Superior temporal gyrus (tissue), 1 donor: ENCODE measurements at regions not wholly inside any gene's neighbourhood (a gene's known extent, or its start where the extent isn't known, plus 50 kb on each side); places are given as distances from the start of the nearest gene placed in this dataset.
A peak's percentile ranks its signal among the peaks of the same experiment; 100 is the strongest.

ENCODE experiments used
- DNase-seq: peaks from one replicate; pipeline ENCODE4 v3.0.0-alpha.2; 2016; ENCODE audit errors: extremely low spot score

GRCh38 chr4:18401868-18402267 lies 380.3 kb upstream of the LCORL start:
- DNase-seq: no peak

DNA sequence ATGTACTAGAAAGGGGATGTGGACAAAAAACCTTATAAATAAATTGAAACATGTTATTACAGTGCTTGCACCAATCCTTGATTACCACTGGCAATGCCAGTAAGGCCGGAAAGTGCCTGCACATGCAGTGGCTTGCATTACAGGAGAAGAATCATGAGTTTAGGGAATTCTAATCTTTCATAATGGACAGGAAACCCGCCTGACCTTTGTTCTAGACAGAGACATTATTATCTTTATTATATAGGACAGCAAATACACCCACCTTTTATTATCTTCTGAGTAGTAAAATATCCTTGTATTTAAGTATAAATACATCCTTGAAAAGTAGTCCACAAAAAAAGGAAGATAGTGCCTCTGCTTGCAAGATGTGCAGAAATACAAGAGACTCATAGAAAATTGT lies 379.9 kb upstream of the LCORL start:
- no peak for DNase-seq

- DNase-seq: no peak
These were observed 377.1 kb upstream of the LCORL start for GRCh38 chr4:18398661-18399060.

GRCh38 chr4:18397681-18398390 lies 376.3 kb upstream of the LCORL start:
- no peak for DNase-seq

- no peak for DNase-seq
These were observed 373.1 kb upstream of the LCORL start for GRCh38 chr4:18394656-18395055.

DNA sequence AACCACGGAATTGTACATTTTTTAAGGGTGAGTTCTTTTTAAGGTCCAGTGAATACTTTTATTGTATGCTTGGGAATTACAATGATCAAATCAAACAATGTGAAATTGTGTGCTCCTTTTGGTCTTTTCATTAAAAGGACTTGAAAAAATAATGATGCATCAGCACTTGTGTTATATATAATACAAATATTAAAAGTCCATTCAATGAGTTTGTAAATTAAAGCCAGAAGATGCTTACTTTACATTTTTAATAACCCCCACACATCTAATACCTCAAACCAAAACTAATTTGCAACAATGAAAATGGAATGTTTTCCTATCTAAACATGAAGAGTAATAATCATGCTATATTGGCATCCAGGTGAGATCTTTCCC lies 369.8 kb upstream of the LCORL start:
- DNase-seq: no peak

DNA sequence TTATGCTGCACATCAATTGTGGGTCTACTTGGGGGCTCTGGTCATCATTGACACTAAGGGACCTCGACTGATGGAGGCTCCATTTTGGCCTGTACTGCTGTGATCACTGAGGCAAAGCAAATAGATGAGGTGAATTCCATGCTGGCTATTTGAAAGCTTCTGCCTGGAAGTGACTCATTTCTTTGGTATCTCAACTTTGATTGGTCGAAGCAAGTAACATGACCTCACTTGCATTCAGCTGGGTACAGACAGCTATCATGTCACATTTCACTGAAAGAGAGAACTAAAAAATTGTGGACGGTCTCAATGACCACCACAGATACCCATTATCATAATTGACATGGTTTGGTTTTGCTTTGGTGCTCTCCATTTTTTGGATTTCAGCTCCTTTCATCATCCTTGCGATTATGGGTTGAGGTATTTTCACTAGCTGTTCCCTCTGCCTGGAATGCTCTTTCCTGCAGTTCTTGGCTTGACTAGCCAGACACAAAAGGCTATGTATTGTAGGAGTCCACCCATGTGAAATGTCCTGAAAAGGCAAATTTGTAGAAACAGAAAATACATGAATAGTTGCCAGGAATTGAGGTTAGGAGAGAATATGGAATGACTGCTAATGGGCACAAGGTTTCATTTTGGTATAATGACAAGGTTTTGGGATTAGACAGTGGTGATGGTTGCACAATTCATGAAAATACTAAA lies 369.2 kb upstream of the LCORL start:
- DNase-seq: no peak

GRCh38 chr4:18389115-18389514 lies 367.6 kb upstream of the LCORL start:
- no peak for DNase-seq

DNA sequence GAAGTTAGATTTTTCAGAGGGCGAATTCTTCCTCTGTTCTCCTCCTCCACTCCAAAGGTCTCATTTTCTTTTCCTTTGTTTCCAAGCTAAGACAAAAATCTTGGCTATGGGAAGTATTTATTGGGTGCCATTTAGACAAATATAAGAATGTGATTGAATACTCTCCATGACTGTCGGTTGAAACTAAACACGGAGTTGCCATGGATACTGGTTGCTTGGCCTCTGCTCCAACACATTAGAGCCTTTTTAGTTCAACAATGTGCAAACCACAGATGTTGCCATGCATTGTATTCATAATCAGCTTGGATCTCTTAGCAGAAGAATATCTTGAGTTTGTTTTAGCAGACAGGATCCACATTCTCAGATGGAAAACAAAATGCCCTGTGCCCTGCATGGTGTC lies 366.5 kb upstream of the LCORL start:
- DNase-seq: no peak

DNA sequence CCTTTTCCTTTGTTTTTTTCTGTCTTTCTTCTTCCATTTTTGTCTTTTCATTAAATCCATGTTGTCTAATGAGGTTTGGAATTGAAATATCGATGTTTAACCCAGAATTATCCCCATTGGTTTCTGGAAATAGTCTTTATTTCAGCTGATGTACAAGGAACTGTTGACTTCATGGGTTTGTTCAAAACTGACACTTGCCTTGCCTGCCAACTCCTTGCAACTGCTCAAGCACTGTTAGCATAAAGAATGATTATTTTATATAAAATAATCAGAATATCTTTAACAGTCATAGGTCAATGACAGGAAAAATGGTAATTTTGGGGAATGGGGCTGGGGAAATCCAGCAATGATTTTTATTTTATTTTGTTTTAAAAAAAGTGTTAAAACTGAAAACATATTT lies 359.6 kb upstream of the LCORL start:
- no peak for DNase-seq

DNA sequence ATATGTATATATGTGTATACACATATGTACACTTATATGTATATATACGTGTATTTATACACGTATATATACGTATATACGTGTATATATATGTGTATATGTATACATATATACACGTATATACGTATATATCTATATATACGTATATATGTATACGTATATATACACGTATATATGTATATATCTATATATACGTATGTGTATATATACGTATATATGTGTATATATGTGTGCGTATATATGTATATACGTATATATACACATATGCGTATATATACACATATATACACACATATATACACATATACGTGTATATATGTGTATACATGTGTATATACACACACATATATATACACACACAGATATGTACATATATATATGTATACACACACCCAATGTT lies 348.0 kb upstream of the LCORL start:
- DNase-seq: no peak

GRCh38 chr4:18366892-18367291 lies 345.3 kb upstream of the LCORL start:
- DNase-seq: no peak

DNA sequence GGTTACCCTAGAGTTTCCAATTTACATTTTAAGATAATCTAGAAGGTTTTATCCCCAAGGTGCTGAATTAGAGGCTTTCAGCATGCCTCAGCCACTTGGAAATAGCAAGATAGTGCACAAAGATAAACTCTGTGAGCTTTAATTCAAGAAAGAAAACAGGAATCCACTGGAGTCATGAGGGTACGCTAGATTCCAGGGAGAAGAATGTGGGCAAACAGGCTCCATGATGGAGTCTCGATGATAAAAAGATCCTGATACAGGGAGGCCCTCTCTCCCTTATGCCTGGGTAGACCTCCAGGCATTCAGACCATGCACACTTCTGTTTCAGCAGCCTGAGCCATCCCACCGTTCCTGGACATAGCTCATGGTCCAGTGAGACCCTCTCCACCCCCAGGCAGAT lies 344.6 kb upstream of the LCORL start:
- DNase-seq: no peak

DNA sequence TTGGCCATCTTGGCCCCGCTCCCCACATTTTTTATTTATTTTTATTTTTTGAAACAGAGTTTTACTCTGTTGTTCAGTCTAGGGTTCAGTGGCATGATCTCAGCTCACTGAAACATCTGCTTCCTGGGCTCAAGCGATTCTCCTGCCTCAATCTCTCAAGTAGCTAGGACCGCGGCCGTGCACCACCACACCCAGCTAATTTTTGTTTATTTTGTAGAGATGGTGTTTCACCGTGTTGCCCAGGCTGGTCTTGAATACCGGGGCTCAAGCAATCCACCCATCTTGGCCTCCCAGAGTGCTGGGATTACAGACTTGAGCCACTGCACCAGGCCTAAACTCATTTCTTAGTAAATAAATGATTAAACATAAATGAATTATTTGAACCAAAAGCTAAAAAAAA lies 322.0 kb upstream of the LCORL start:
- DNase-seq: no peak

- no peak for DNase-seq
These were observed 321.3 kb upstream of the LCORL start for GRCh38 chr4:18342847-18343246.

DNA sequence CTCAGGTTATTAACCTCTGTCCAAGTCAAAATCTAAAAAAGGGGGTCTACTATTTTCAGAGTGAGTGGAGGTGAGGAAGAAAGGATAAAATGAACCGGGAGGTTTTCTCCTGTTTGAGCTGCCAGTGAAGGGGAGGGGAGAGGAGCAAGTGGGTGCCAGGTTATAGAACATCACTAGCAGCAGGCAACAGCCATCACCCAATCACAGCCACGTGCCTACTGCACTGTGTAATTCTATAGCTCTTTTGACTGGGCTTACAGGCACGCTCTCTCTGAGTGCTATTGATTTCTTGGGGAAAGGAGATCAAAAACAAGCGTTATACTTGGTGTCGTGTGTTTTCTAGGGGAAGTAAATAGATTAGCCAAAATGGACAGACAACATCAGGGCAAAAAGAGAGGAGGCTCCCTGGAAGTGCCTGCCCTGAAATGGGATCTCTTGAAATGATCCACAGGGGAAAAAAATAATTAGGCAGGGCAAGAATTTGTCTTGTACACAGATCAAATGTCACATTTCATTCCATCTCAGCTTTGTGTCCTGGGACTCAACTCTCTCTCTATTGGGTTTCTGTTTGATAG lies 300.5 kb upstream of the LCORL start:
- DNase-seq: no peak

DNA sequence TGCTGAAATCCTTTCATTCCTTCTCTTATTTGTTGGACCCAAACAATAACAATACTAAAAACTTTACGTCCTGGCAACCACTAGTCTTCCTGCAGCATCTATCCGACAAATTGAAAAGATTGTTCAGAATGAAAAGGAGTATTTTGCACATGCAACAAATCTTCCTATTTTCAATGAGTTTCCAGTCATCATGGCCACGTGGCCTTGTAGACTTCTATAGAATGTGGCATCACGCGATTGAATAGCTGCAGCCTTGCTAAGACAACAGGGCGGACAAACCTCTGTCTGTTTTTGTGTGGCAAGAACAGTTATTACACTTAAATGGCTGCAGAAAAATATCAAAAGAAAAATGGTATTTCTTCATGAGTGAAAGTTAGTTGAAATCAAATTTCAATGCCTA lies 297.9 kb upstream of the LCORL start:
- no peak for DNase-seq

GRCh38 chr4:18318682-18319388 lies 297.3 kb upstream of the LCORL start:
- DNase-seq: peak; percentile 21

DNA sequence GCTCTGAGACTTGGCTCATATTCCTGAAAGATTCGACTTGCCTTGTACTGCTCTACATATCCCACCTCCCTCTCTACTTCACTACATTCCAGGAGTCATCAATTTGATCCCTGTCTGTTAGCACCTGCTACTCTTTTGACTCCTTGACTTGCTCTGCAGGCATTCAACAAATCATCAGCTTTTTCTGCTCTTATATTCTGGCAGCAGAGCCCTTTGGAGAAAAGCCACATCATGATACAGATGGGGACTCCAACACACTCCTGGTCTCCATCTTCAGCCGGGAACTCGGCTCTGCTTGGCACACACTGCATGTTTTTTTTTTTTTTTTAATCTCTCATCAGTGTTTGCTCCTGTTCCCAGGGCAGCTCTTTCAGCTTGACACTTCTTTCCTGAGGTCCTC lies 293.2 kb upstream of the LCORL start:
- DNase-seq: no peak

- DNase-seq: no peak
These were observed 276.1 kb upstream of the LCORL start for GRCh38 chr4:18297684-18298083.

- DNase-seq: no peak
These were observed 274.9 kb upstream of the LCORL start for GRCh38 chr4:18296411-18296810.

DNA sequence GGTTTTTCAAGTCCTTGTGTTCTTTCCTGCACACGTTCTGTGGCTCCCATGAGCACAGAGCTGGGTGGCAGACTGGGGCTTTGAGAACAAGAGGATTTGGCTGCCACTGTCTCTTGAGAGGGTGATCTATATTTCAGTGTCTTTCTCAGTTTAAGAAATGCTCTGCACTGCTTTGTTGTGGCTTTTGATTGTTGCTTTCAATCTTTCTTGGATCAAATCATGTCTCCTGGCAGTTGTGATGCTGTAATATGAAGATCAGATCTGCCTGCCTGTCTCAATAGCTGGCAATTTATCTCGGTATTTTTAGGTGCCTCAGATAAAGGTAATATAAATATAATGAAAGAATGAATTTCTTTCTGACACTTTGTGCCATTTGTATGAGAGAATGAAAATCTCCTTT lies 273.3 kb upstream of the LCORL start:
- DNase-seq: no peak

GRCh38 chr4:18294021-18294420 lies 272.5 kb upstream of the LCORL start:
- no peak for DNase-seq
